Neuronal stem cell (in vitro differentiated cells): ENCODE measurements at regions not wholly inside any gene's neighbourhood (a gene's known extent, or its start where the extent isn't known, plus 50 kb on each side); places are given as distances from the start of the nearest gene placed in this dataset.

Source experiments
- DNase-seq: peaks from one replicate; pipeline ENCODE4 v3.0.0-alpha.2; 2013; ENCODE audit warnings: low spot score
- H2AFZ ChIP-seq: one replicate; pipeline ENCODE4 v1.6.1; 2013; ENCODE audit warnings: mild to moderate bottlenecking, low read length, inconsistent platforms
- H2AK5ac ChIP-seq: 2 replicates; pipeline ENCODE4 v1.6.1; 2013; ENCODE audit warnings: low read depth, mild to moderate bottlenecking, inconsistent platforms, low read length, moderate library complexity, mixed read lengths
- H2BK120ac ChIP-seq: 2 replicates; pipeline ENCODE4 v1.6.1; 2013; ENCODE audit warnings: low read depth, mild to moderate bottlenecking, inconsistent platforms, low read length, moderate library complexity, mixed read lengths
- H2BK12ac ChIP-seq: one replicate; pipeline ENCODE4 v1.6.1; 2013; ENCODE audit warnings: low read length, inconsistent platforms
- H2BK15ac ChIP-seq: 2 replicates; pipeline ENCODE4 v1.6.1; 2013; ENCODE audit warnings: mild to moderate bottlenecking, low read length, inconsistent platforms, mixed read lengths
- H2BK5ac ChIP-seq: one replicate; pipeline ENCODE4 v1.6.1; 2013; ENCODE audit warnings: inconsistent platforms, mild to moderate bottlenecking, low read length, moderate library complexity
- H3K14ac ChIP-seq: one replicate; pipeline ENCODE4 v1.6.1; 2013; ENCODE audit warnings: low read length, inconsistent platforms
- H3K18ac ChIP-seq: 2 replicates; pipeline ENCODE4 v1.6.1; 2013; ENCODE audit warnings: low read length, inconsistent platforms
- H3K23ac ChIP-seq: 2 replicates; pipeline ENCODE4 v1.6.1; 2013; ENCODE audit warnings: low read depth, mild to moderate bottlenecking, mixed read lengths, low read length, inconsistent platforms; ENCODE audit not compliant: poor library complexity
- H3K27ac ChIP-seq: replicated peaks from 3 replicates; pipeline ENCODE4 v1.5.1; 2013; ENCODE audit warnings: low read length, inconsistent platforms
- H3K27me3 ChIP-seq, 3 experiments: 2 replicates each; pipeline ENCODE4 v1.6.1; 2013; ENCODE audit warnings: low read length in 3 of 3, mild to moderate bottlenecking in 2 of 3, inconsistent platforms in 1 of 3, low read depth in 1 of 3, mixed read lengths in 1 of 3, moderate library complexity in 1 of 3; ENCODE audit not compliant: control insufficient read depth in 3 of 3, insufficient read depth in 3 of 3
- H3K36me3 ChIP-seq, 2 donors: replicated peaks in 1 of 2; 2 replicates each; pipeline ENCODE4 v1.6.1; 2013; ENCODE audit warnings: low read length in 2 of 2; ENCODE audit not compliant: control insufficient read depth in 2 of 2, insufficient read depth in 2 of 2
- H3K4ac ChIP-seq: 2 replicates; pipeline ENCODE4 v1.6.1; 2013; ENCODE audit warnings: inconsistent platforms, mild to moderate bottlenecking, low read length, moderate library complexity
- H3K4me1 ChIP-seq, 2 donors: 1 replicate in 1 of 2; 2 replicates in 1 of 2; pipeline ENCODE4 v1.6.1; 2013; ENCODE audit warnings: low read length in 2 of 2, low read depth in 1 of 2; ENCODE audit not compliant: control insufficient read depth in 2 of 2, insufficient read depth in 1 of 2
- H3K4me2 ChIP-seq: one replicate; pipeline ENCODE4 v1.6.1; 2013; ENCODE audit warnings: mild to moderate bottlenecking, low read length, inconsistent platforms; ENCODE audit not compliant: insufficient read depth, poor library complexity, severe bottlenecking
- H3K4me3 ChIP-seq, 2 donors: 2 replicates each; pipeline ENCODE4 v1.5.1; 2013; ENCODE audit warnings: low read length in 2 of 2, mild to moderate bottlenecking in 2 of 2, inconsistent platforms in 1 of 2, moderate library complexity in 1 of 2
- H3K79me1 ChIP-seq: one replicate; pipeline ENCODE4 v1.6.1; 2013; ENCODE audit warnings: low read depth, mild to moderate bottlenecking, inconsistent platforms, low read length, moderate library complexity
- H3K9ac ChIP-seq: one replicate; pipeline ENCODE4 v1.6.1; 2013; ENCODE audit warnings: mild to moderate bottlenecking, low read depth, low read length, inconsistent platforms; ENCODE audit not compliant: poor library complexity
- H3K9me3 ChIP-seq, 2 donors: replicated peaks in 1 of 2; 2 replicates each; pipeline versions ENCODE3 to v1.6.1; 2013; ENCODE audit warnings: low read length in 2 of 2, mild to moderate bottlenecking in 2 of 2, inconsistent platforms in 1 of 2, low read depth in 1 of 2, mixed read lengths in 1 of 2, moderate library complexity in 1 of 2; ENCODE audit not compliant: control insufficient read depth in 2 of 2, insufficient read depth in 1 of 2
- H4K8ac ChIP-seq: one replicate; pipeline ENCODE4 v1.6.1; 2013; ENCODE audit warnings: low read depth, mild to moderate bottlenecking, inconsistent platforms, low read length, moderate library complexity
- H4K91ac ChIP-seq: one replicate; pipeline ENCODE4 v1.6.1; 2013; ENCODE audit warnings: low read length, low read depth, mild to moderate bottlenecking, inconsistent platforms; ENCODE audit not compliant: poor library complexity
- WGBS, 2 donors: extraction: QIAGEN DNeasy Blood & Tissue Kit; methylation state at CpG; one replicate each; pipeline ENCODE4 v1.1.7; 2013; ENCODE audit warnings: missing lambda C conversion rate in 2 of 2, mixed read lengths in 1 of 2; ENCODE audit not compliant: insufficient read length in 2 of 2, insufficient replicate concordance in 1 of 2; ENCODE audit errors: extremely low coverage in 2 of 2; 5-methylcytosine and 5-hydroxymethylcytosine counted together

DNA sequence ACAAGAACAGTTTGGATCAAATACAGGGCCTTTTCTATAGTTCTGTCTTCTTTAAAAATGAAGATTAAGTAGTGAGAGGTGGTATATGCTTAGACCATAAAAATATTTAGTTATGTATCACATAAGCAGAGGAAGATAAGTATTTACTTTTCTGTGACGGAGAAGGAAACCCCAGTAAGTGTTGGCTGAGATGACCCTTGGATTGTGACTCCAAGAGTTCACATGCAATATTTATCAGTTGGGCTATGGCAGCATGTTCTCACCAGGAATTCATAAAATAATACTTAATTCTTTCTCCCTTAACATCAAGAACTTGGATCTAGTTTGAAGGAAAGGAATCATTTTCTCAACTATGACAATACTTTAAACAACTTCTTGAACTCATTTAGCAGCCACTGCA is 98.4 kb upstream of the TBX18 start:
- DNase-seq, result no peak
- no peak overlapping the region for H3K27ac ChIP-seq
- no peak overlapping the region for H2AK5ac ChIP-seq
- H2AFZ ChIP-seq, result no peak overlapping the region
- no peak overlapping the region for H3K23ac ChIP-seq
- no peak overlapping the region for H2BK5ac ChIP-seq
- H3K14ac ChIP-seq, result no peak overlapping the region
- no peak overlapping the region for H2BK120ac ChIP-seq
- WGBS, 2 donors, result no CpG with 5 or more reads among the region's 1 CpG
- H3K4ac ChIP-seq, result no peak overlapping the region
- no peaks in the 10 kb centered on the region for H3K36me3 ChIP-seq
- H3K79me1 ChIP-seq, result no peaks in the 10 kb centered on the region
- H3K27me3 ChIP-seq, result no peaks in the 10 kb centered on the region
- H3K4me3 ChIP-seq, result no peak overlapping the region
- H4K91ac ChIP-seq, result no peak overlapping the region
- H3K9me3 ChIP-seq, result no peaks in the 10 kb centered on the region
- H2BK15ac ChIP-seq, result no peak overlapping the region
- H2BK12ac ChIP-seq, result no peak overlapping the region
- no peak overlapping the region for H4K8ac ChIP-seq
- no peak overlapping the region for H3K4me2 ChIP-seq
- H3K18ac ChIP-seq, result no peak overlapping the region
- H3K4me1 ChIP-seq, result no peaks in the 10 kb centered on the region
- no peak overlapping the region for H3K9ac ChIP-seq

DNA sequence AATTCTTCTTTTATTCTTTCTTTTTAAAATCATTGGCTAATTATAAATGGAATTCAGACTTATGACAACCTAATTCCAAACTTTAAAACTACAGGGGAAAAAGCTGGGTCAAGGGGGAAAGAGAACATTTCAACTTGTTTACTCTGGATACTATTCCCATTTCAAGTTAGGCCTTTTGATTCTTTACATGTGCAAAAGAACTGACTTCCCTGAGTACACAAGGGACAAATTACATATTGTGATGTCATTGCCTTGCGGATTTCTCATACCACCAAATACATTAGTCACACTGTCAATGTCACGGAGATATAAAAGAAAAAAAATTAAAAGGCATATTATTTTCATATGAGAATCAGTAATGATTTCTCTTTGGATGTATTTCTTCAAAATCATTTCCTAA is 96.5 kb upstream of the TBX18 start:
- Histone ChIP-seq H3K4me2 (no peak overlapping the region), H2BK5ac (no peak overlapping the region), H2BK15ac (no peak overlapping the region), H3K27me3 (no peaks in the 10 kb centered on the region), H3K14ac (no peak overlapping the region), H3K36me3 (no peaks in the 10 kb centered on the region), H2BK12ac (no peak overlapping the region), H4K91ac (no peak overlapping the region), H2AFZ (no peak overlapping the region), H3K4me3 (no peak overlapping the region), H2AK5ac (no peak overlapping the region), H3K4me1 (no peaks in the 10 kb centered on the region), H3K79me1 (no peaks in the 10 kb centered on the region), H3K9ac (no peak overlapping the region), H4K8ac (no peak overlapping the region), H3K9me3 (no peaks in the 10 kb centered on the region), H3K23ac (no peak overlapping the region), H3K4ac (no peak overlapping the region), H3K27ac (no peak overlapping the region), H2BK120ac (no peak overlapping the region), H3K18ac (no peak overlapping the region)
- no CpG with 5 or more reads among the region's 2 CpGs for WGBS, 2 donors
- no peak for DNase-seq

DNA sequence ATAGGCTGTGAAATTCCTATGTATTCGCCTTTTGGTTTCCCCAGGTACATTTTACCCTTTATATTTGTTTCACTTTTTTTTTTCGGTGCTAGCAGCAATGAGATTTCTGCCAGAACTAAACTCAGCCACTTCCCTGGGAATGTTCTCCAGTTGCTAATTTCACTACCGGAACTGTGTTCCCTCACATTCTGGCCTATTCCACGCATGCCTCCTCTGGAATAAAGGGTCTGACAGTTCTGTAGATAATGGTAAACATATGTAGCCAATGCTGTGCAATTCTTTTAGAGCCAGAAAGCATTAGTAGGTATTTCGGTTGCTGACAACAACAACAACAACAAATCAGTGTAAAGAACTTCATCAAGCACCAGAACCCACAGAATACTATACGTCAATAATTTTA is 96.1 kb upstream of the TBX18 start:
- Histone ChIP-seq H3K4me2 (no peak overlapping the region), H4K91ac (no peak overlapping the region), H3K4me1 (no peaks in the 10 kb centered on the region), H2BK120ac (no peak overlapping the region), H3K4ac (no peak overlapping the region), H2BK5ac (no peak overlapping the region), H3K18ac (no peak overlapping the region), H3K79me1 (no peaks in the 10 kb centered on the region), H2BK15ac (no peak overlapping the region), H3K27ac (no peak overlapping the region), H3K14ac (no peak overlapping the region), H3K36me3 (no peaks in the 10 kb centered on the region), H3K4me3 (no peak overlapping the region), H3K27me3 (no peaks in the 10 kb centered on the region), H4K8ac (no peak overlapping the region), H3K9ac (no peak overlapping the region), H3K9me3 (no peaks in the 10 kb centered on the region), H2BK12ac (no peak overlapping the region), H3K23ac (no peak overlapping the region), H2AFZ (no peak overlapping the region), H2AK5ac (no peak overlapping the region)
- WGBS, 2 donors, result no CpG with 5 or more reads among the region's 6 CpGs
- DNase-seq, result no peak

DNA sequence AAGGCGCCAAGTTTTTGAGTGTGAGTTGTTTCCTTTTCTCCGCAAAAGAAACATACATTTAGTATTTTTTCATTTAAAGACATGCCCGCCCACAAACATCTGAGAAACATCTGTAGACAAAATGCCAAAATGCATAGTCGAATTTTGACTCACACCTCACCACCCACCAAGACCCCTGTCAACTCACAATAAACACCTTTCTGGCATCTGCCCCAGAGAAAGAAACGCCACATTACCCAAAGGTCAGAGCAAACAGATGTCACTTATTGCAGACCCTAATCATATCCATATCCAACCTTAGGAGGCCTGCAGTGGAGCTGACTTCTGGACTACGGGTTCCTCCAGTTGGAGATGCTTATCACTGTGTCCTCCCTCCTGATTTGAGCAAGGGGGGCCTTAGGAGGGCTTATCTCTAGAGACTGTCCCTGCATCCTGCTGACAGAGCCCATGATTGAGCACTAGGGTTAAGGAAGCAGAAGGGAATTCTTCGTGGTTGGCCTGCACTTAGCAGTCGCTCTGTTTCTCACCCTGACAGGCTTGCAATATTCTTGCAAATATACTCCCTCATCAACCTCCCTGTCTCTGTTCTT is 90.5 kb upstream of the TBX18 start:
- H3K4me2 ChIP-seq, result no peak overlapping the region
- no peak overlapping the region for H2AFZ ChIP-seq
- no peak for DNase-seq
- no peak overlapping the region for H4K8ac ChIP-seq
- WGBS, 2 donors, result no CpG with 5 or more reads among the region's 8 CpGs
- H3K4me1 ChIP-seq, result no peaks in the 10 kb centered on the region
- H3K36me3 ChIP-seq, result no peaks in the 10 kb centered on the region
- no peak overlapping the region for H2BK120ac ChIP-seq
- H2BK15ac ChIP-seq, result no peak overlapping the region
- no peak overlapping the region for H3K18ac ChIP-seq
- no peak overlapping the region for H3K27ac ChIP-seq
- H3K4ac ChIP-seq, result no peak overlapping the region
- no peak overlapping the region for H3K14ac ChIP-seq
- H3K79me1 ChIP-seq, result no peaks in the 10 kb centered on the region
- H2BK5ac ChIP-seq, result no peak overlapping the region
- H4K91ac ChIP-seq, result no peak overlapping the region
- no peaks in the 10 kb centered on the region for H3K9me3 ChIP-seq
- no peak overlapping the region for H3K4me3 ChIP-seq
- H3K23ac ChIP-seq, result no peak overlapping the region
- H2BK12ac ChIP-seq, result no peak overlapping the region
- no peak overlapping the region for H3K9ac ChIP-seq
- no peak overlapping the region for H2AK5ac ChIP-seq
- H3K27me3 ChIP-seq, result no peaks in the 10 kb centered on the region
